ENCODE measurements at regions not wholly inside any gene's neighbourhood (a gene's known extent, or its start where the extent isn't known, plus 50 kb on each side); places are given as distances from the start of the nearest gene placed in this dataset.

GRCh38 chr1:115558275-115558674 is 83.5 kb upstream of the VANGL1 start:
- TF ChIP-seq EZH2 (IDR thresholded peaks at IDR 0.05) (no peak), POLR2AphosphoS5 (IDR thresholded peaks at IDR 0.05; ENCODE audit: borderline replicate concordance, low read depth, low read length) (no peak), FOXP2 (optimal IDR thresholded peaks at IDR 0.05; ENCODE audit: control extremely low read depth, extremely low read length, insufficient read depth) (no peak)
